ENCODE measurements at regions not wholly inside any gene's neighbourhood (a gene's known extent, or its start where the extent isn't known, plus 50 kb on each side); places are given as distances from the start of the nearest gene placed in this dataset.

DNA sequence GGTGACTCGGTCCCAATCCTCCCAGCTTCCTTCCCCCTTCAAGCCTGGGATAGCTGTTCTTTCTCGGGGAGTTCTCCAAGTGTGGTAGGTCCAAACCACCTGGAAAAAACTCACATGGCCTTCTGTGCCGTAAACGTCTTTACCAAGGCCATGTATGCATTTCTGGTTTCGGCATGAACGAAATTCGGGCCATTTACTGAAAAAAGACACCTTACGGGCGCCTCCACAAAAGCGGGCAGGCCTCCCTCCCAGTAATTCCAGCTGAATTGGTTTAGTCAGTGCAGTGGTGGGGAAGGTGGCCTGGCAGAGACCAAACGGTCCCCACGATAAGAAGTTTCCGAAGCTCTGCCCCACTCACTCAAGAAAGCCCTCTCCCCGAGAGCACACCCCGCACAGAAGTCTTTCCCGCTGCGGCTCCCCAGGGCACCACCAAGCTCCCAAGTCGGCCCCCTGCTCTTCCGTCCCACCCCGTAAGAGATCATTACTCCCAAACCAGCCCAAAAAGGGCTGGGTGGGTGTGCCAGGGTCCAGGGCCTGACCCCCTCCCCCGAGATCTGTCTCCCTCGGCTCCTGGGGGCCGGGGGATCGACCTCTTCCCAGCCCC lies 86.3 kb upstream of the MELK start:
- Histone ChIP-seq H3K9me2 (replicated peaks; ENCODE audit: low read depth, low read length) (no peaks in the 10 kb centered on the region), H2AFZ (ENCODE audit: low read length) (0 out of 2 replicates have a peak overlapping the region, but pooled peaks have one; percentile 3), H3K9me3 (ENCODE audit: insufficient read depth, low read depth, low read length) (no peaks in the 10 kb centered on the region), H3K27me3 (ENCODE audit: insufficient read depth, low read length, poor library complexity, severe bottlenecking) (no peaks in the 10 kb centered on the region), H3K9ac (ENCODE audit: low read depth, low read length, poor library complexity, severe bottlenecking) (peak overlapping the region; percentile 80), H3K4me1 (ENCODE audit: insufficient read depth, low read length, poor library complexity, severe bottlenecking) (peaks cover 43% of the 10 kb centered on the region), H3F3A (ENCODE audit: low read depth) (no peaks in the 10 kb centered on the region), H3K79me2 (ENCODE audit: insufficient read depth, low read length) (peaks cover 53% of the 10 kb centered on the region), H3K4me2 (ENCODE audit: low read depth, low read length, poor library complexity, severe bottlenecking) (peak overlapping the region; percentile 100), H4K20me1 (ENCODE audit: insufficient read depth, low read length, poor library complexity, severe bottlenecking) (peaks cover 21% of the 10 kb centered on the region), H3K4me3 (ENCODE audit: low read length, poor library complexity, severe bottlenecking) (peak overlapping the region; percentile 82), H3K36me3 (ENCODE audit: insufficient read depth, low read length) (no peaks in the 10 kb centered on the region)
- TF ChIP-seq EZH2phosphoT487 (IDR thresholded peaks at IDR 0.05; ENCODE audit: borderline replicate concordance), result no peak
- TF ChIP-seq, protein P1, sequence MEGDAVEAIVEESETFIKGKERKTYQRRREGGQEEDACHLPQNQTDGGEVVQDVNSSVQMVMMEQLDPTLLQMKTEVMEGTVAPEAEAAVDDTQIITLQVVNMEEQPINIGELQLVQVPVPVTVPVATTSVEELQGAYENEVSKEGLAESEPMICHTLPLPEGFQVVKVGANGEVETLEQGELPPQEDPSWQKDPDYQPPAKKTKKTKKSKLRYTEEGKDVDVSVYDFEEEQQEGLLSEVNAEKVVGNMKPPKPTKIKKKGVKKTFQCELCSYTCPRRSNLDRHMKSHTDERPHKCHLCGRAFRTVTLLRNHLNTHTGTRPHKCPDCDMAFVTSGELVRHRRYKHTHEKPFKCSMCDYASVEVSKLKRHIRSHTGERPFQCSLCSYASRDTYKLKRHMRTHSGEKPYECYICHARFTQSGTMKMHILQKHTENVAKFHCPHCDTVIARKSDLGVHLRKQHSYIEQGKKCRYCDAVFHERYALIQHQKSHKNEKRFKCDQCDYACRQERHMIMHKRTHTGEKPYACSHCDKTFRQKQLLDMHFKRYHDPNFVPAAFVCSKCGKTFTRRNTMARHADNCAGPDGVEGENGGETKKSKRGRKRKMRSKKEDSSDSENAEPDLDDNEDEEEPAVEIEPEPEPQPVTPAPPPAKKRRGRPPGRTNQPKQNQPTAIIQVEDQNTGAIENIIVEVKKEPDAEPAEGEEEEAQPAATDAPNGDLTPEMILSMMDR (conservative IDR thresholded peaks at IDR 0.05; ENCODE audit: low read length), result no peak

DNA sequence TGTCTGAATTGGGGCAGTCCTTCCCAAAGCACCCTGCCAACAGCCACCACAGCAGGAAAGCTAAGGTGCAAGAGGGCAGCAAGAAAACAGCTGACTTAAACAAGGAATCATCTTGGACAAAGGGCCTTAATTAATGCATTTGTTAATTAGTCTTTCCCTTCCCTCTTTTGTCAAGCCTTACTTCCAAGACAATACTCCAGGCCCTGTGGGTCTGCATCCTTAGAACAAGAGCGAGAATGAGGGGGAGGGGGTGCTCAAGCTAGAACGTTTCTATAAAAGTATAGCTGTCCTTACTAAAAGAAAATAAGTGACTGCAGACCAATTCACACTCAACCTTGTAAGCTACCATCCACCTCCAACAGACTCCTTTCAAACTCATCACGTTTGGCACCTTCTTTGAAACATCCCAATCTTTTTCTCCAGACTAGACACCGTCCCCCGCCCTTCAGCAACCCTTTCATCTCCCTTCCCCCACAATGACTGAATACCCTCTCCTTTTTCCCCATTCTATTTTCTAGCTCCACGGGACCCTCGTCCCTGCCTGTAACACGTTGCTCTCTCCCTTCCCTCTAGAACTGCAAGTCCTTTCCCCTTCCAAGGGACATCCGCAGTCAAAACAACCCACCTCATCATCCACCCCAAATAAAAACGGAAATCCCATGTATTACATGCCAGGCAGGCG lies 85.7 kb upstream of the RNF38 start:
- Histone ChIP-seq H3K9me2 (replicated peaks; ENCODE audit: low read depth, low read length) (no peaks in the 10 kb centered on the region), H4K20me1 (ENCODE audit: insufficient read depth, low read length, poor library complexity, severe bottlenecking) (peaks cover 22% of the 10 kb centered on the region), H3K4me2 (ENCODE audit: low read depth, low read length, poor library complexity, severe bottlenecking) (peak overlapping the region; percentile 100), H3K9me3 (ENCODE audit: insufficient read depth, low read depth, low read length) (no peaks in the 10 kb centered on the region), H3F3A (ENCODE audit: low read depth) (no peaks in the 10 kb centered on the region), H3K27me3 (ENCODE audit: insufficient read depth, low read length, poor library complexity, severe bottlenecking) (no peaks in the 10 kb centered on the region), H3K4me3 (ENCODE audit: low read length, poor library complexity, severe bottlenecking) (peak overlapping the region; percentile 82), H3K79me2 (ENCODE audit: insufficient read depth, low read length) (peaks cover 59% of the 10 kb centered on the region), H3K4me1 (ENCODE audit: insufficient read depth, low read length, poor library complexity, severe bottlenecking) (peaks cover 43% of the 10 kb centered on the region), H3K9ac (ENCODE audit: low read depth, low read length, poor library complexity, severe bottlenecking) (peak overlapping the region; percentile 80), H3K36me3 (ENCODE audit: insufficient read depth, low read length) (no peaks in the 10 kb centered on the region), H2AFZ (ENCODE audit: low read length) (no peak overlapping the region)
- TF ChIP-seq EZH2phosphoT487 (IDR thresholded peaks at IDR 0.05; ENCODE audit: borderline replicate concordance), result no peak
- TF ChIP-seq, protein P1 (conservative IDR thresholded peaks at IDR 0.05; ENCODE audit: low read length), result no peak

DNA sequence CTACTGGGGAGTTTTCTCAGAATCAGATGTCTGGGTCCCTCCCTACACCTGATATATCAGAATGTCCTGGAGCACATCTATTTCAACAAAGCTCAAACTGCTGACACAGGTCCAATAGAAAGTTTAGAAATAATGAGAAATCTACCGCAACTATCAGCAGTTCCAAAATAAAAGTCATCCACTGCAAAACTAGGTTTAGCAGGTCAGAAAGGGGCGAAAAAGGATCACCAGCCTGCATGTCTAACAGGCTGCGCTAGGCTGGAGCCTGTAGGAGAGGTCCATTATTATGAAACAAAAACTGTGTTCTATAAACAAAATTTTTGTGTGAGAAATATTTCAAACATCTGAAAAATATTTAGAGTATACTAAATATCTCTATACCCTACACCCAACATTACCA lies 84.1 kb upstream of the RNF38 start:
- Histone ChIP-seq H2AFZ (ENCODE audit: low read length) (no peak overlapping the region), H3F3A (ENCODE audit: low read depth) (no peaks in the 10 kb centered on the region), H3K27me3 (ENCODE audit: insufficient read depth, low read length, poor library complexity, severe bottlenecking) (no peaks in the 10 kb centered on the region), H3K9ac (ENCODE audit: low read depth, low read length, poor library complexity, severe bottlenecking) (peak overlapping the region; percentile 3), H3K36me3 (ENCODE audit: insufficient read depth, low read length) (no peaks in the 10 kb centered on the region), H3K9me3 (ENCODE audit: insufficient read depth, low read depth, low read length) (no peaks in the 10 kb centered on the region), H3K79me2 (ENCODE audit: insufficient read depth, low read length) (peaks cover 75% of the 10 kb centered on the region), H3K4me1 (ENCODE audit: insufficient read depth, low read length, poor library complexity, severe bottlenecking) (peaks cover 45% of the 10 kb centered on the region), H3K4me3 (ENCODE audit: low read length, poor library complexity, severe bottlenecking) (peak overlapping the region; percentile 8), H3K4me2 (ENCODE audit: low read depth, low read length, poor library complexity, severe bottlenecking) (peak overlapping the region; percentile 100), H4K20me1 (ENCODE audit: insufficient read depth, low read length, poor library complexity, severe bottlenecking) (peaks cover 30% of the 10 kb centered on the region), H3K9me2 (replicated peaks; ENCODE audit: low read depth, low read length) (no peaks in the 10 kb centered on the region)
- no peak for TF ChIP-seq EZH2phosphoT487 (IDR thresholded peaks at IDR 0.05; ENCODE audit: borderline replicate concordance)
- TF ChIP-seq, protein P1 (conservative IDR thresholded peaks at IDR 0.05; ENCODE audit: low read length), result no peak
